SK-N-SH (cell line): ENCODE measurements at regions not wholly inside any gene's neighbourhood (a gene's known extent, or its start where the extent isn't known, plus 50 kb on each side); places are given as distances from the start of the nearest gene placed in this dataset.

Experiments used
- CTCF ChIA-PET: fragments of 300-600, 350-600 bp; formaldehyde crosslinking; extraction: SDS; loops from one replicate; lab custom pipeline; 2021; lab: Yijun Ruan, JAX
- POLR2A ChIA-PET: fragments of 350-600 bp; sonication (Branson Sonifier 250); formaldehyde crosslinking; extraction: SDS; loops from one replicate; lab custom pipeline; 2020; ENCODE audit warnings: antibody characterized with exemption, inconsistent platforms; lab: Yijun Ruan, JAX
- DNase-seq: peaks from one replicate; pipeline ENCODE4 v3.0.0; 2012
- H2AFZ ChIP-seq: fragments of 200-600 bp; sonication (generic); 2 replicates; pipeline ENCODE4 v1.8.1; 2016; ENCODE audit warnings: antibody characterized with exemption, mild to moderate bottlenecking, low read depth
- H3F3A ChIP-seq: fragments of 200-600 bp; sonication (generic); replicated peaks from 2 replicates; pipeline ENCODE3; 2016; ENCODE audit warnings: antibody characterized with exemption, mild to moderate bottlenecking; ENCODE audit not compliant: insufficient read depth
- H3K27ac ChIP-seq, 2 experiments: fragments of 200-500 bp in 1 of 2; fragments of 200-600 bp in 1 of 2; sonication (Bioruptor generic) in 1 of 2; sonication (generic), shearing (Covaris generic) in 1 of 2; 2 replicates each; pipeline versions ENCODE4 v1.5.1 to v1.6.1; 2014 to 2016; ENCODE audit warnings: low read depth in 2 of 2, inconsistent platforms in 1 of 2, low read length in 1 of 2, mild to moderate bottlenecking in 1 of 2, mixed read lengths in 1 of 2
- H3K27me3 ChIP-seq: fragments of 200-600 bp; sonication (generic), shearing (Covaris generic); 2 replicates; pipeline ENCODE4 v1.6.1; 2016; ENCODE audit warnings: mixed run types; ENCODE audit not compliant: insufficient read depth
- H3K36me3 ChIP-seq, 2 experiments: fragments of 200-500 bp in 1 of 2; fragments of 200-600 bp in 1 of 2; sonication (Bioruptor generic) in 1 of 2; sonication (generic) in 1 of 2; replicated peaks in 1 of 2; 2 replicates each; pipeline versions ENCODE3 to v1.5.1; 2014 to 2016; ENCODE audit warnings: low read length in 1 of 2, mild to moderate bottlenecking in 1 of 2; ENCODE audit not compliant: insufficient read depth in 2 of 2, control insufficient read depth in 1 of 2
- H3K4me1 ChIP-seq, 2 experiments: fragments of 200-500 bp in 1 of 2; fragments of 200-600 bp in 1 of 2; sonication (Bioruptor generic) in 1 of 2; sonication (generic), shearing (Covaris generic) in 1 of 2; 2 replicates each; pipeline versions ENCODE4 v1.5.1 to v1.6.1; 2014 to 2016; ENCODE audit warnings: low read depth in 1 of 2, low read length in 1 of 2, mixed run types in 1 of 2; ENCODE audit not compliant: insufficient read depth in 2 of 2, control insufficient read depth in 1 of 2
- H3K4me2 ChIP-seq: fragments of 200-600 bp; sonication (generic), shearing (Covaris generic); 2 replicates; pipeline ENCODE4 v1.6.1; 2017; ENCODE audit warnings: mixed run types
- H3K4me3 ChIP-seq, 2 experiments: fragments of 200-500 bp in 1 of 2; fragments of 200-600 bp in 1 of 2; sonication (Bioruptor generic) in 1 of 2; sonication (generic), shearing (Covaris generic) in 1 of 2; 2 replicates each; pipeline versions ENCODE4 v1.5.1 to v1.8.1; 2014 to 2016; ENCODE audit warnings: low read depth in 2 of 2, inconsistent platforms in 1 of 2, low read length in 1 of 2, mild to moderate bottlenecking in 1 of 2, mixed read lengths in 1 of 2, moderate library complexity in 1 of 2
- H3K79me2 ChIP-seq: fragments of 200-600 bp; sonication (generic); 2 replicates; pipeline ENCODE4 v1.8.1; 2017; ENCODE audit warnings: mild to moderate bottlenecking; ENCODE audit not compliant: insufficient read depth
- H3K9ac ChIP-seq: fragments of 200-600 bp; sonication (generic); 2 replicates; pipeline ENCODE4 v1.6.1; 2017; ENCODE audit warnings: mixed run types
- H3K9me2 ChIP-seq: fragments of 200-600 bp; sonication (generic); 2 replicates; pipeline ENCODE4 v1.6.1; 2017; ENCODE audit warnings: mixed run types
- H3K9me3 ChIP-seq: fragments of 200-600 bp; sonication (generic); 2 replicates; pipeline ENCODE4 v1.6.1; 2017; ENCODE audit warnings: mixed run types, mild to moderate bottlenecking, moderate library complexity
- H4K20me1 ChIP-seq: fragments of 200-600 bp; sonication (generic); 2 replicates; pipeline ENCODE4 v1.6.1; 2017; ENCODE audit warnings: mild to moderate bottlenecking, mixed run types; ENCODE audit not compliant: insufficient read depth
- ELF1 ChIP-seq: IDR thresholded peaks from 2 replicates; pipeline ENCODE4 v1.4.0; 2012
- EZH2phosphoT487 ChIP-seq: fragments of 200-600 bp; sonication (generic); IDR thresholded peaks from 2 replicates; pipeline ENCODE4 v1.6.1; 2017; ENCODE audit warnings: low read depth, mixed run types, mild to moderate bottlenecking, antibody characterized with exemption, moderate library complexity, borderline replicate concordance
- JUND ChIP-seq: IDR thresholded peaks from 2 replicates; pipeline ENCODE4 v1.4.0; 2012
- NRF1 ChIP-seq: IDR thresholded peaks from 2 replicates; pipeline ENCODE4 v1.6.1; 2012; ENCODE audit warnings: low read depth, mild to moderate bottlenecking, low read length
- SMC3 ChIP-seq: IDR thresholded peaks from 2 replicates; pipeline ENCODE4 v1.6.1; 2012; ENCODE audit warnings: low read depth, low read length, improper control_type of control experiment
- TAF1 ChIP-seq: IDR thresholded peaks from 2 replicates; pipeline ENCODE4 v1.6.1; 2012; ENCODE audit warnings: low read depth, mild to moderate bottlenecking, low read length, moderate library complexity, borderline replicate concordance
- TEAD4 ChIP-seq: IDR thresholded peaks from 2 replicates; pipeline ENCODE4 v1.4.0; 2012; ENCODE audit warnings: mild to moderate bottlenecking, borderline replicate concordance; ENCODE audit not compliant: insufficient read depth
- WGBS: methylation state at CpG from one replicate; pipeline ENCODE4 v1.1.6; 2017; ENCODE audit warnings: low lambda C conversion rate; 5-methylcytosine and 5-hydroxymethylcytosine counted together
- TF ChIP-seq, protein P1 (sequence below): IDR thresholded peaks from 2 replicates; pipeline ENCODE4 v1.6.1; 2012; ENCODE audit warnings: mild to moderate bottlenecking, low read depth, low read length, moderate library complexity
- TF ChIP-seq, protein P2 (sequence below): fragments of 150-350 bp; IDR thresholded peaks from 2 replicates; pipeline ENCODE4 v1.6.1; 2017; ENCODE audit warnings: antibody characterized with exemption, low read length, low read depth, borderline replicate concordance

DNA sequence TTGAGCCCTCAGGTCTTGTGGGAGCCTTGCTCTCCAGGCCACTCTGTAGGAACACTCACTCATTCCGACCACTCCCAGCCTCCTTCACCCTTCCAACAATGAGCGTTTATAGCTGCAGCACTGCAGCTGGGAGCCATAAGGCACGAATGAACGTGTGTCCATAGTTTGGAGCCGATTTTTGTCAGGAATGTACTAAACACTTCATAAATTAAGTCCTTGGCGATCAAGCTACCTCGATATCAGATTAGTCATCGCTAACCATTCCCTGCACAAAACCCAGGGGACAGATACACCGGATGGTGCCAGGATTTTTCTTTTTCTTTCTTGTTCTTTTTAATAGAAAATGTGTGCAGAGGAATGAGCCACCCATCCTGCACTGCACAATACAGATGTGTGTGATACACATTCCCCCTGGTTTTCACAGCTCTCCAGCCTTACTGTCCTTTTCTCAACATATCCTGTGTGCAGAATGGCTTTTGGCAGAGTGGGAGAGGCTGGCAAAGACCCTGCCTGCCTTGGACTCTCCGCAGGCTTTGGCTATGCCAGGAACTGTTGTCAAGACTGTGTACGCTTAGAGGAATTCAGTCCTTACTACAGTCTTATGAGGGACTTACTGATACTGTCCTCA lies 68.4 kb upstream of the ELAC2 start (continued):
- TF ChIP-seq, protein P1, sequence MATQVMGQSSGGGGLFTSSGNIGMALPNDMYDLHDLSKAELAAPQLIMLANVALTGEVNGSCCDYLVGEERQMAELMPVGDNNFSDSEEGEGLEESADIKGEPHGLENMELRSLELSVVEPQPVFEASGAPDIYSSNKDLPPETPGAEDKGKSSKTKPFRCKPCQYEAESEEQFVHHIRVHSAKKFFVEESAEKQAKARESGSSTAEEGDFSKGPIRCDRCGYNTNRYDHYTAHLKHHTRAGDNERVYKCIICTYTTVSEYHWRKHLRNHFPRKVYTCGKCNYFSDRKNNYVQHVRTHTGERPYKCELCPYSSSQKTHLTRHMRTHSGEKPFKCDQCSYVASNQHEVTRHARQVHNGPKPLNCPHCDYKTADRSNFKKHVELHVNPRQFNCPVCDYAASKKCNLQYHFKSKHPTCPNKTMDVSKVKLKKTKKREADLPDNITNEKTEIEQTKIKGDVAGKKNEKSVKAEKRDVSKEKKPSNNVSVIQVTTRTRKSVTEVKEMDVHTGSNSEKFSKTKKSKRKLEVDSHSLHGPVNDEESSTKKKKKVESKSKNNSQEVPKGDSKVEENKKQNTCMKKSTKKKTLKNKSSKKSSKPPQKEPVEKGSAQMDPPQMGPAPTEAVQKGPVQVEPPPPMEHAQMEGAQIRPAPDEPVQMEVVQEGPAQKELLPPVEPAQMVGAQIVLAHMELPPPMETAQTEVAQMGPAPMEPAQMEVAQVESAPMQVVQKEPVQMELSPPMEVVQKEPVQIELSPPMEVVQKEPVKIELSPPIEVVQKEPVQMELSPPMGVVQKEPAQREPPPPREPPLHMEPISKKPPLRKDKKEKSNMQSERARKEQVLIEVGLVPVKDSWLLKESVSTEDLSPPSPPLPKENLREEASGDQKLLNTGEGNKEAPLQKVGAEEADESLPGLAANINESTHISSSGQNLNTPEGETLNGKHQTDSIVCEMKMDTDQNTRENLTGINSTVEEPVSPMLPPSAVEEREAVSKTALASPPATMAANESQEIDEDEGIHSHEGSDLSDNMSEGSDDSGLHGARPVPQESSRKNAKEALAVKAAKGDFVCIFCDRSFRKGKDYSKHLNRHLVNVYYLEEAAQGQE = no peak
- TF ChIP-seq EZH2phosphoT487 (no peak), TEAD4 (no peak), SMC3 (no peak)
- TF ChIP-seq, protein P2, sequence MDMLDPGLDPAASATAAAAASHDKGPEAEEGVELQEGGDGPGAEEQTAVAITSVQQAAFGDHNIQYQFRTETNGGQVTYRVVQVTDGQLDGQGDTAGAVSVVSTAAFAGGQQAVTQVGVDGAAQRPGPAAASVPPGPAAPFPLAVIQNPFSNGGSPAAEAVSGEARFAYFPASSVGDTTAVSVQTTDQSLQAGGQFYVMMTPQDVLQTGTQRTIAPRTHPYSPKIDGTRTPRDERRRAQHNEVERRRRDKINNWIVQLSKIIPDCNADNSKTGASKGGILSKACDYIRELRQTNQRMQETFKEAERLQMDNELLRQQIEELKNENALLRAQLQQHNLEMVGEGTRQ = no peak

DNA sequence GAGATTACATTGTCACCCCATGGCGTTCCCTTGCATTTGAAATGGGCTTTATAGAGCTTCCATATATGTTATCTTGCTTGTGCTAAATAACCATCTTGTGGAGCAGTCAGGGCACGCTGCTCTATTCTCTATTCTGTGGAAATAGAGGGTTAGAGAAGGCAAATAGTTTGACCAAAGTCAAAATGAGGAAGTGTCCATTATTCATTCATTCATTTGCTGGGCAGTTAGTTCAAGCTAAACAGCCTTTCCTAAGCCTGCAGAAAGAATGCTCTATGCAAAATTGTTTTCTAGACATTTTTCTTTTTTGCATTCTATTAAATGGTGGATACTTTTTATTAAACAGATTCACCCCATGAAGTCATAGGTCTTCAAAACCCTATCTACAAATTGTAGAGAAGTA lies 67.8 kb upstream of the ELAC2 start:
- H3K27ac ChIP-seq = no peak overlapping the region
- WGBS = 0% methylated on average over 2 of the region's 2 CpGs
- CTCF ChIA-PET = interaction anchor here (0.7 to 2.8 kb wide), 6 partner anchors 21 to 56 kb away, joined by 3 to 9 read pairs (median 4); no protein-coding TSS in a partner anchor

More for the DNA sequence above, 67.8 kb upstream of the ELAC2 start:
- no peak for TF ChIP-seq JUND
- TF ChIP-seq, protein P1 = no peak
- TF ChIP-seq ELF1 = no peak
- TF ChIP-seq NRF1 = no peak
- TF ChIP-seq, protein P2 = no peak
- TF ChIP-seq TAF1 = no peak
- no peaks in the 10 kb centered on the region for H3K9me3 ChIP-seq
- no peak overlapping the region for H3K9ac ChIP-seq
- H4K20me1 ChIP-seq = no peaks in the 10 kb centered on the region
- POLR2A ChIA-PET = no interaction called here
- DNase-seq = no peak
- peaks cover 16% of the 10 kb centered on the region; the same call in 1 of the 2 replicates for H3K27me3 ChIP-seq
- H3K36me3 ChIP-seq = no peaks in the 10 kb centered on the region
- no peak overlapping the region for H2AFZ ChIP-seq
- H3K4me3 ChIP-seq = no peak overlapping the region
- no peak overlapping the region for H3K4me2 ChIP-seq
- H3K79me2 ChIP-seq = no peaks in the 10 kb centered on the region
- no peaks in the 10 kb centered on the region for H3K4me1 ChIP-seq
- H3K9me2 ChIP-seq = no peaks in the 10 kb centered on the region
- no peaks in the 10 kb centered on the region for H3F3A ChIP-seq
